GM21360 (cell line): ENCODE measurements at regions not wholly inside any gene's neighbourhood (a gene's known extent, or its start where the extent isn't known, plus 50 kb on each side); places are given as distances from the start of the nearest gene placed in this dataset.
"Not testable (repeated sequence)": the region's sequence is repeated elsewhere in the genome, so short reads cannot be mapped to it uniquely, and the experiment has no call there.

Experiments used
- ATAC-seq: cut with Tn5 transposase; IDR thresholded peaks from one replicate; pipeline ENCODE4 v1.9.1; 2021; ENCODE audit warnings: mild to moderate bottlenecking, moderate library complexity; ENCODE audit not compliant: unreplicated experiment

GRCh38 chr2:103166456-103167324 is 404.9 kb downstream of the TMEM182 start:
- ATAC-seq: no peak

- no peak for ATAC-seq
These were observed 405.8 kb downstream of the TMEM182 start for GRCh38 chr2:103167599-103167998.

- ATAC-seq: no peak
These were observed 408.0 kb downstream of the TMEM182 start for GRCh38 chr2:103169861-103170260.

- no peak for ATAC-seq
These were observed 411.0 kb downstream of the TMEM182 start for GRCh38 chr2:103172821-103173220.

GRCh38 chr2:103174711-103175110 is 412.9 kb downstream of the TMEM182 start:
- ATAC-seq: no peak

GRCh38 chr2:103176294-103176915 is 414.6 kb downstream of the TMEM182 start:
- no peak for ATAC-seq

GRCh38 chr2:103179798-103180197 is 418.0 kb downstream of the TMEM182 start:
- ATAC-seq: no peak

- no peak for ATAC-seq
These were observed 421.2 kb downstream of the TMEM182 start for GRCh38 chr2:103183061-103183460.

- no peak for ATAC-seq
These were observed 435.0 kb downstream of the TMEM182 start for GRCh38 chr2:103196802-103197201.

- ATAC-seq: not testable (repeated sequence)
These were observed 438.9 kb downstream of the TMEM182 start for GRCh38 chr2:103200774-103201173.

- ATAC-seq: no peak
These were observed 447.1 kb downstream of the TMEM182 start for GRCh38 chr2:103208916-103209315.

- no peak for ATAC-seq
These were observed 451.3 kb downstream of the TMEM182 start for GRCh38 chr2:103213028-103213542.

- no peak for ATAC-seq
These were observed 456.7 kb downstream of the TMEM182 start for GRCh38 chr2:103218516-103218915.

GRCh38 chr2:103219398-103219797 is 457.6 kb downstream of the TMEM182 start:
- no peak for ATAC-seq

GRCh38 chr2:103222969-103223368 is 461.1 kb downstream of the TMEM182 start:
- no peak for ATAC-seq

GRCh38 chr2:103230796-103231195 is 469.0 kb downstream of the TMEM182 start:
- ATAC-seq: no peak

- ATAC-seq: no peak
These were observed 471.0 kb downstream of the TMEM182 start for GRCh38 chr2:103232865-103233264.

- ATAC-seq: no peak
These were observed 471.9 kb downstream of the TMEM182 start for GRCh38 chr2:103233691-103234090.

- ATAC-seq: no peak
These were observed 473.5 kb downstream of the TMEM182 start for GRCh38 chr2:103235283-103235682.

GRCh38 chr2:103249462-103249861 is 487.6 kb downstream of the TMEM182 start:
- ATAC-seq: no peak

GRCh38 chr2:103252781-103253180 is 490.9 kb downstream of the TMEM182 start:
- ATAC-seq: no peak

- no peak for ATAC-seq
These were observed 492.8 kb downstream of the TMEM182 start for GRCh38 chr2:103254611-103255010.
